Testis (tissue), 2 donors: ENCODE measurements at regions not wholly inside any gene's neighbourhood (a gene's known extent, or its start where the extent isn't known, plus 50 kb on each side); places are given as distances from the start of the nearest gene placed in this dataset.

Experiments
- POLR2A ChIP-seq: fragments of 450-650 bp; IDR thresholded peaks from one replicate; pipeline ENCODE4 v1.6.1; 2017; ENCODE audit warnings: antibody characterized with exemption, mild to moderate bottlenecking, moderate library complexity
- TF ChIP-seq, protein P1 (sequence below), 3 experiments: fragments of 450-650 bp in 2 of 3; fragments of 200-600 bp in 1 of 3; sonication (generic) in 1 of 3; IDR thresholded peaks; one replicate each; pipeline ENCODE4 v1.5.1; 2016 to 2019; ENCODE audit warnings: antibody characterized with exemption in 3 of 3, mild to moderate bottlenecking in 2 of 3, moderate library complexity in 1 of 3

DNA sequence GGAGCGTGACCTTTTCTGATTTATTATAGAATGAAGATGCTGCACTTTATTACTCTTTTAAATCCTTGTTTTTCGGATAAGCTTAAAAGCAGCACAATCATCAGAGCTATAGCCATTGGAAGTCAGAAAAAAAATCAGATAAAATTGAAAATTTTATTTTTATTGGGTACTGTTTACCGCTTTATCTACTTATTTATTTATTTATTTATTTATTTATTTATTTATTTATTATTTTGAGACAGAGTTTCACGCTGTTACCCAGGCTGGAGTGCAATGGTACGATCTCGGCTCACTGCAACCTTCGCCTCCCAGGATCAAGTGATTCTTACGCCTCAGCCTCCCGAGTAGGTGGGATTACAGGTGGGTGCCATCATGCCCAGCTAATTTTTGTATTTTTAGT is 83.1 kb upstream of the CHRM3 start:
- TF ChIP-seq, protein P1, sequence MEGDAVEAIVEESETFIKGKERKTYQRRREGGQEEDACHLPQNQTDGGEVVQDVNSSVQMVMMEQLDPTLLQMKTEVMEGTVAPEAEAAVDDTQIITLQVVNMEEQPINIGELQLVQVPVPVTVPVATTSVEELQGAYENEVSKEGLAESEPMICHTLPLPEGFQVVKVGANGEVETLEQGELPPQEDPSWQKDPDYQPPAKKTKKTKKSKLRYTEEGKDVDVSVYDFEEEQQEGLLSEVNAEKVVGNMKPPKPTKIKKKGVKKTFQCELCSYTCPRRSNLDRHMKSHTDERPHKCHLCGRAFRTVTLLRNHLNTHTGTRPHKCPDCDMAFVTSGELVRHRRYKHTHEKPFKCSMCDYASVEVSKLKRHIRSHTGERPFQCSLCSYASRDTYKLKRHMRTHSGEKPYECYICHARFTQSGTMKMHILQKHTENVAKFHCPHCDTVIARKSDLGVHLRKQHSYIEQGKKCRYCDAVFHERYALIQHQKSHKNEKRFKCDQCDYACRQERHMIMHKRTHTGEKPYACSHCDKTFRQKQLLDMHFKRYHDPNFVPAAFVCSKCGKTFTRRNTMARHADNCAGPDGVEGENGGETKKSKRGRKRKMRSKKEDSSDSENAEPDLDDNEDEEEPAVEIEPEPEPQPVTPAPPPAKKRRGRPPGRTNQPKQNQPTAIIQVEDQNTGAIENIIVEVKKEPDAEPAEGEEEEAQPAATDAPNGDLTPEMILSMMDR (IDR thresholded peaks at IDR 0.05) = no peak
- TF ChIP-seq POLR2A = no peak
